ENCODE measurements at regions not wholly inside any gene's neighbourhood (a gene's known extent, or its start where the extent isn't known, plus 50 kb on each side); places are given as distances from the start of the nearest gene placed in this dataset.

- TF ChIP-seq EZH2phosphoT487 (IDR thresholded peaks at IDR 0.05; ENCODE audit: borderline replicate concordance), result no peak
- TF ChIP-seq CTCF (conservative IDR thresholded peaks at IDR 0.05; ENCODE audit: low read length), result no peak
These were observed 216.6 kb downstream of the TLE1 start for GRCh38 chr9:81472701-81473100.

Measured in Loucy (cell line).